ENCODE measurements at regions not wholly inside any gene's neighbourhood (a gene's known extent, or its start where the extent isn't known, plus 50 kb on each side); places are given as distances from the start of the nearest gene placed in this dataset.
"Not testable (repeated sequence)": the region's sequence is repeated elsewhere in the genome, so short reads cannot be mapped to it uniquely, and the experiment has no call there.

DNA sequence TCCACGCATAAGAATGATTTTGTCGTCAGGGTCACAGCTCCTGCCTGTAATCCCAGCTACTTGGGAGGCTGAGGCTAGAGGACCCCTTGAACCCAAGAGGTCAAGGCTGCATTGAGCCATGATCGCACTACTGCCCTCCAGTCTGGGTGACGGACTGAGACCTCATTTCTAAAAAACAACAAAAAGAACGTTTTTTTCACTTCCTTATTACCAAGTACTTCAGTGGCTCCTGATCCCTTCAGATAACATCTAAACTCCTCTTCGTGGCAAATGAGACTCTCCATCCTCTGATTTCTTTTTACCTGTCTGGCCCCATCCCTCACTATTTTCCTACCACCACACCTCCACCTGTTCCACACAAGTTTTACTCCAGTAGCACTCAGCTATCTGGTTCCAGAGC lies 105.4 kb upstream of the TLK1 start:
- DNase-seq (ENCODE audit: low read depth, low spot score): no peak
- in situ Hi-C loops (cut with HindIII; ENCODE audit: low pct_unique_long_range_greater_than_20kb, low sequenced_read_pairs): no loop called here

DNA sequence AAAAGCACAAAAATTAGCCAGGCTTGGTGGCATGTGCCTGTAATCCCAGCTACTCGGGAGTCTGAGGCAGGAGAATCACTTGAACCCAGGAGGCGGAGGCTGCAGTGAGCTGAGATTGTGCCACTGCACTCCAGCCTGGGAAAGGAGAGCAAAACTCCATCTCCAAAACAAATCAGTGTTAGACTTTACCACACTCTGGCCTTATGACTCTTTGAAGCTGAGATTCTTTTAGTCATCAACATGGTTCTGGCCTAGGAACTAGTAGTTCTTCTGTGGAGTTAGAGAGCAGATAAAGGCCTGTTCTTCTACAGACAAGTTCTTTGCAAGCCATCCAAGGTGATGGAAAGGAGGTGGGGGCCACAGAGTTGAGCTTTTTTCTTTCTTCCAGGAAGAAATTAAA lies 100.8 kb upstream of the TLK1 start:
- in situ Hi-C loops (cut with HindIII; ENCODE audit: low pct_unique_long_range_greater_than_20kb, low sequenced_read_pairs): not testable (repeated sequence)

DNA sequence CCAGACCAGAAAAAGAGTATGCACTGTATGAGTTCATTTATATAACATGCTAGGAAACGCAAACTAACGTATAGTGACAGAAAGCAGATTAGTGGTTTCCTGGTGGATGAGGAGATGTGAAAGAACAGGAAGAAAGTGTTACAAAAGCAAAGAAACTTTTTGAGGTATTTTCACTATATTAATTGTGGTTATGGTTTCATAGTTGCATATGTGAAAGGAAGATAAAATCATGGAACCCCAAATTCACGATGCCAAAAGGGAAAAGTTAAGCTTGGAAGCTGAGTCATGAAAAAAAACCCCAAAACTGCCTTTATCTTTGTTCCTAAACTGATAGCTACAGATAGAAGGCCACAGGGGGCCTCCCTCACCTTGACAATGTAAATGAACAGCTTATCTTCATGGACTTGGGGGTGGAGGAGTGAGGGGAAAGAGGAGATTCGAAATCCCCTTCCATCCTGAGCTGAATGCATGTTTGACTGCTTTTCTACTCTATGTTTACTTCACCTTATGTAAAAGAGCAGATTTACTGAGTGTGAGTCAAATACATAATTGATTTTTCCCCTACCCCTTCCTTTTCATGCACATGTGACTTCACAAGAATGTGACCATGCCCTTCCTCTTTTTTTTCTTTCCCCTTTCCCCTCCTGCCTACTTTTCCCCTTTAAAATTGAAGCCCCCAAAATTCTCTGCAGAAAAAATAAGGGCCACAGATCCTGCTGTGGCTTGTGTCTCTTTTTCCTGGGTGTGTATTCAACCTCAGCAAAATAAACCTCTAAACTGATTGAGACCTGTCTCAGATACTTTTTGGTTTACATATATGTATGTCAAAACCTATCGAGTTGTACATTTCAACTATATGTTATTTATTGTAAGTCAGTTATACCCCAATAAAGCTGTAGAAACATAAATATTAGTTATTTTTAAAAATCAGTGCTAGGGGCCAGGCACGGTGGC lies 100.1 kb upstream of the TLK1 start:
- in situ Hi-C loops (cut with HindIII; ENCODE audit: low pct_unique_long_range_greater_than_20kb, low sequenced_read_pairs): no loop called here

More for the DNA sequence above, 100.8 kb upstream of the TLK1 start:
- DNase-seq (ENCODE audit: low read depth, low spot score): not testable (repeated sequence)

DNA sequence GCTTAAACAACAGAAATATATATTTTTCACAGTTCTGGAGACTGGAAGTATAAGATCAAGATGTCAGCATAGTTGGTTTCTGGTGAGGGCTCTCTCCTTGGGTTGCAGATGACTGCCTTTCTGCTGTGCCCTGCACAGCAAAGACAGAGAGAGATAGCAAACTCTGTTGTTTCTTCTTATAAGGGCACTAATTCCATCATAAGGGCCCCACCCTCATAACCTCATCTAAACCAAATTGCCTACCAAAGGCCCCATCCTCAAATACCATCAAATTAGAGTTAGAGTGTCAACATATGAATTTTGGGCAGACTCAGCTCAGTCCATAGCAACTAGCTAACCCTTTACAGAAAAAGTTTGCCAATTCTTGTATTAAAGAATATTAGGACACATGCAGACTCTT lies 94.0 kb upstream of the TLK1 start:
- no peak for DNase-seq (ENCODE audit: low read depth, low spot score)

More for the DNA sequence above, 100.1 kb upstream of the TLK1 start:
- no peak for DNase-seq (ENCODE audit: low read depth, low spot score)

DNA sequence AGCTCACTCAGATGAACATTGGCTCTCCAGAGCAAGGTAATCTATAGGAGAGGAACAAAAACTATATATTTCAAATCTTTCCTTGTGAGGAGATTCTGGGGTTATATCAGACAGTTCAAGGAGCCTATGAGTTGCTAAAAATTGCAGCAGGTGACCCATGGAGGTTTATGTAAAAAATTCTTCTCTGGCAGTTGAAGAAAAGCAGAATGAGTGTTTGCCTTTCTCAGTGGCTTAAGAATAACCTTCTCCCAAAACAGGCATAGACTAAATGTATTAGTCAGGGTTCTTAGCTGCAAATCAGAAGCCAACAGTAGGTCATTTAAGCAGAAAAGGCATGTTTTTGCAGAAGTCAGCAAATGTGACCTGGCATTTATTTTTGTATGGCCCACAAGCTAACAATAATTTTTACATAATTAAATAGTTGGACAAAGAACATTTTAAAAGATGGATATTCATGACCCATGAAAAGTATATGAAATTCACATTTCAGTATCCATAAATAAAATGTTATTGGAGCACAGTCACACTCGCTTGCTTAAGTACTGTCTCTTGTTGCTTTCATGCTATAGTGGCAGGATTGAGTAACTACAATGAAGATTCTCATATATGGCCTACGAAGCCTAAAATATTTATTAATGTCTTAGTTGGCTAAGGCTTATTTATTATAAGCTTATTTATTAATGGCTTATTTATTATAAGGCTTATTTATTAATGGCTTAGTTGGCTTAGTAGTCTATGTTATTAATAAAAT lies 93.4 kb upstream of the TLK1 start:
- in situ Hi-C loops (cut with HindIII; ENCODE audit: low pct_unique_long_range_greater_than_20kb, low sequenced_read_pairs): no loop called here
- no peak for DNase-seq (ENCODE audit: low read depth, low spot score)

More for the DNA sequence above, 94.0 kb upstream of the TLK1 start:
- in situ Hi-C loops (cut with HindIII; ENCODE audit: low pct_unique_long_range_greater_than_20kb, low sequenced_read_pairs): no loop called here

DNA sequence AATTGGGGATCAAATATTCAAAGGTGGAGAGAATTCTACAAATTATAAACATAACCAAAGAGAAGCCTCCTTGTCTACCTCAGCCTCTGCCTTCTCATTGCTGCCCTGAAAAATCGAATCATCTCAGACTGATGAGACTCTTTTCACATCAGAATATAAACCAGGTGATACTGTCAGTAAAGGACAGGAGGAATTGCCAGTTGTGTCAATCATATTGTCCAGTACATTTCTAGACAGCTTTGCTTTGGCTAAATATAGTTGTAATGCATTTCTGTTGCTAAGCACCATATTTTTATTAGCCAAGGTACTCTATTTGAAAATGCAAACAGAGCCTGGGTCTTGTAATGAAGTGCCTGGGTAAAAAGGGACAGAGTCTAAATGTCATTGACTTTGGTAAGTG lies 92.6 kb upstream of the TLK1 start:
- in situ Hi-C loops (cut with HindIII; ENCODE audit: low pct_unique_long_range_greater_than_20kb, low sequenced_read_pairs): no loop called here
- DNase-seq (ENCODE audit: low read depth, low spot score): no peak

DNA sequence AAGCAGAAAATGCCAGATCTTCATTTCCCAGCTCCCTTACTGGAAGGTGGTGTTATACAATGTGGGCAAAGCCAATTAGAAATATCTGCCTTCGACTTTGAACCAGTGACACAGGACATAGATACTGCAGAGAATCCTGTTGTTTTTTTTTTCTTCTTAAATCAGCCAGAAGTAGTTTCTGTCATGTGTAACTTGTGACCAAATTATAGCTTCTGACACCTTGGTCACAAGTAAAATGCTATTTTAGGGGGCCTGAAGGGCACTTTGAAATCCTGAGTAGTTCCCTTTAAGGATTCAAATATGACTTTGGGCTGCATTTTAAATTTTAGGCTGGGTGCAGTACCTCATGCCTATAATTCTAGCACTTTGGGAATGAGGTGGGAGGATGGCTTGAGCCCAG lies 89.0 kb upstream of the TLK1 start:
- no peak for DNase-seq (ENCODE audit: low read depth, low spot score)
- in situ Hi-C loops (cut with HindIII; ENCODE audit: low pct_unique_long_range_greater_than_20kb, low sequenced_read_pairs): no loop called here

DNA sequence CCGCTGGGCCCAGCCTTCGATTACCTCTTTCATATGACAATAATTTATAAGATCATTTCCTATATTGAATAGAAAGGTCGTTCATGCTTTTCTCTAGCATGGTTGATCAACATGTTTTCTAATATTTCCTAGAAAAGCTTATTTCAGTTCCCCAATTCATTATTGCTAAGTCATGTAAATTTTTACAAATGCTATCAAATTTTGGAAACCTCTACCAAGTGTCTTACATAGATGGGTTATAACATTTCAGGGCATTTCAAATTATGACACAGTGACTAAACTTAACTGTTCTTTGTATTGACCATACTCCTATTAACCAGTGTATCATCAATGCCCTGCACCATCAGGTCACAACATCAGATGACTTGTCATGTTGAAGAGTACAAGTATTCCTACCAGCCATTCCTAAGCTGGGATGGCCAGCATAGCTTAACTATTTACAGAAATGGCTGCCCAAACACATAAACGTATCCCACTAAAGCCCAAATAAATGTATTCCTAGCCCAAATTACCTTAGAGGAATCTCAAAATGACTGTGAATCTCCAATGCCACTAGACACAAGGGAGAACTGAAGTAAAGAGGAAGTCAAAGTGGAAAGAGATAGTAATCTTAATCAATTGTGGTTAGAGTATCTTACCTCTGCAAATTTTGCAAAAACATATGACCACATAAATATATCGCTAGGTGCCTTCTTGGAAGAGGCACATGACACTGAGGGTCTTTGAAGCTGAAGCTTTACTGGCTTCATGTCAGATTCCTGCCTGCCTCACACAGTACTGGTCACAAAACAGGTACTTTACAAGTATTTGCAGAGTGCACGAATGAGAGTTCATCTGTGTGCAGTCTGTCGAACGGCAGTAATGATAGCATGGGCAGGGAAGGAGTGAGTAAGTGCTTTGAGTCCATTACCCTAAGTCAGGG lies 87.3 kb upstream of the TLK1 start:
- in situ Hi-C loops (cut with HindIII; ENCODE audit: low pct_unique_long_range_greater_than_20kb, low sequenced_read_pairs): no loop called here
- no peak for DNase-seq (ENCODE audit: low read depth, low spot score)

DNA sequence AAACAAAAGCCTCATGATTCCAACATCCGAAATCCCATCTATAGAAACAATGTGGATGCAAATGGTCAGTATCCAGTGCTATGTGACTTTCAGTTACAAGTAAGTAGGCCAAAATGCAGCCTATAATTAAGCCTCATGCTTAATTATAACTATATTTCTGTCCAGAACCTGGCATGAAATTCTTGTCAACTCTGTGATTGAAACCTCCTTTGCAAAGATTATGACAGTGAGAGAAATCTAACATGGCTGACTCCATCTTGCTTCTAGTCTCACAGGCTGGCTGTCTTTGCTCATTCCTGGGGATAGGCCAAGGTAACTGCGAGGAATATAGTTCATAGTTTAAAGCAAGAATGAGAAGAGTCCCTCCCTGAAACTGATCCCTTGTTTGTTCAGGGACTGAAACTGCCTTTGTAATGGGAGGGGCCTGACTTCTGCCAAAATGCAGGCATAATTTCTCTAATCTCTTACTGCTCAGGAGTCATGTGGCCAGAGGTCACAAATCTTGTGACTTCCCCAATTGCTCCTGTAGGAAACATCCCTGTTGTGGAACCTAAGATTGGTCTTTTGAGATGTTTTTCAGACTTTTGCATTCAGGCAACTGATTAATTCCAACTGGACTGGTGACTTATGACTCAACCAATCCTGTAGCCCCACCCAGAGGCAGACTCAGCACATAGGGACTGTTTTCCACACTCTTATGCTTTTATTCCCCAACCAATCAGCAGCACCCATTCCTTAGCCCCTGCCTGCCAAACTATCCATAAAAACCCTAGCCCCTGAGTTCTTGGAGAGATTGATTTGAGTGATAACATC lies 84.5 kb upstream of the TLK1 start:
- in situ Hi-C loops (cut with HindIII; ENCODE audit: low pct_unique_long_range_greater_than_20kb, low sequenced_read_pairs): no loop called here
- peak; percentile 28 for DNase-seq (ENCODE audit: low read depth, low spot score)

DNA sequence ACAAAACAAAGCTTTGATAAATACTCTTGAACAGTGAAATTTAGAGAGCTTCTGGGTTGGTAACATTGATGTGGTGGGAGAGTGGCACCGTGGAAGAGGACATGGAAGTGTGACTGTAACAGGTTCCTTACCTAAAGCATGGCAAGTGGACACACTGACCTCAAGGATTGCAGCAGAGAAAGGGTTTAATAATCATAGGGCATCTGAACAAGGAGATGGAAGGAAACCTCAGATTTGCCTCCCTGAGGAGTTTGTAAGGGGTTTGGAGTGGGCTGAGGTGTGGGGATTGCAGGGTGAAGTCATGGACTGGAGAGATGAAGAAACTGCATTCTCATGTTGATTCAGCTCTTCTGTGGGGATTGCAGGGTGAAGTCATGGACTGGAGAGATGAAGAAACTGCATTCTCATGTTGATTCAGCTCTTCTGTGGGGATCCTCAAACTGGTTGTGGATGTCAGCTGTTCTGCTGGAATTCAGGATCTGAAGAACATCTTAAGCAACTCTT lies 83.8 kb upstream of the TLK1 start:
- DNase-seq (ENCODE audit: low read depth, low spot score): no peak
- in situ Hi-C loops (cut with HindIII; ENCODE audit: low pct_unique_long_range_greater_than_20kb, low sequenced_read_pairs): no loop called here

DNA sequence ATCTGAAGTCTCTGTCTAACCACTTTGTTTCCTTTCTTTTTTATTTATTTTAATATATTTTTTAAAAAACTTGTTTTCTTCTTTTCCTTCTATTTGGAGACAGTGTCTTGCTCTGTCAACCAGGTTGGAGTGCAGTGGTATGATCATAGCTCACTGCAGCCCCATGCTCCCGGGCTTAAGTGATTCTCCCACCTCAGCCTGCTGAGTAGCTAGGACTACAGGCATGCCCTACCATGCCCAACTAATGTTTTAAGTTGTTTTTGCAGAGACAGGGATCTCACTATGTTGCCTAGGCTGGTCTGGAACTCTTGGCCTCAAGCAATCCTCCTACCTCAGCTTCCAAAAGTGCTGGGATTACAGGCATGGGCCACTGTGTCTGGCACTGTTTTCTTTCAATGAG lies 81.1 kb upstream of the TLK1 start:
- no peak for DNase-seq (ENCODE audit: low read depth, low spot score)
- in situ Hi-C loops (cut with HindIII; ENCODE audit: low pct_unique_long_range_greater_than_20kb, low sequenced_read_pairs): no loop called here

DNA sequence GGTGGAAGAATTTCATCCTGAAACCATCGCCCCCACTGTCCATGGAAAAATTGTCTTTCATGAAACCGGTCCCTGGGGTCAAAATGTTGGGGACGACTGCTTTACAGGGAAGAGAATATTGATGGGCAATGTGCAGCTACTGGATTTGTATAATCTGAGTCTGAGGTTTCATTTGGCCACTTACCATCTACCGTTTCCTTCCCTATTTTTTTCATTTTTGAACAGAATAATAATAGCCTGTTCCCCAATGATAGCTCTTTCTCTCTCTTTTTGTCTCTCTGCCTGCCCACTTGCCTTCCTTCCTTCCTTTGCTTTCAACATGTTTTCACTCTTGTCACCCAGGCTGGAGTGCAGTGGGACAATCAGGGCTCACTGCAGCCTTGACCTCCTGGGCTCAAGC lies 78.3 kb upstream of the TLK1 start:
- in situ Hi-C loops (cut with HindIII; ENCODE audit: low pct_unique_long_range_greater_than_20kb, low sequenced_read_pairs): no loop called here

DNA sequence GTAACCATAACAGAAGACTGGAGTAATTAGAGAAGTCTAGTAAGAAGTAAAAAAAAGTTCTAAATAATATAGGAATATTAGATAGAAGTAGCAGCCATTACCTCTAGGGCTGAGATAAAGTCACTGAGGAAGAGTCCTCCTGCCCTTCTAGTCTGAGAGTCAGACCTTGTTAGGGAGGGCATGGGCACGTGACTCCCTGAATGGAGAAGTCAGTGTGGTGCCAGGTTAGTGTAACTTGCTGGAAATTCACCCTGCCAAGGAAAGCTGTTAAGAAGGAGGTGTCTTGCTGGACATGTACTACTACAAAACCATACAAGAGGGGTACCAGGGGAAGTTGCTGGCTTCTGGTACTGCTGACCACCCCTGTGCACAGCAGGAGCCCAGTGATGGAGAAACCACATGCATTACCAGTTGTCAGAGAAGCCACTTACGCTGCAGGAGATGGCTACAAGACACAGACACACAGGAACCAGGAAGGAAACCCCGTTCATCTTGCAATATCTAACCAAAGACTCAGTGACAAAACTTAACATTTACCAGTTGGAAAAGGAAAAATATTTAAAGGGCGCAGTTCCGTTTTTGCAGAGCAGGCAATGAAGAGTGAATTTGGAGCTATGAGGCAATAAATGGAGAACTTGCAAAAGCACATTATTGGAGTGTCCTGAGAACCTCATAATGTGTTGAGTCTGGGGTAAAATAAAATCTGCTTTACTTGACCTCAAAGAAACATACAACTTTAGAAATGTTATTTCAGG lies 77.2 kb upstream of the TLK1 start:
- in situ Hi-C loops (cut with HindIII; ENCODE audit: low pct_unique_long_range_greater_than_20kb, low sequenced_read_pairs): no loop called here
- no peak for DNase-seq (ENCODE audit: low read depth, low spot score)

More for the DNA sequence above, 78.3 kb upstream of the TLK1 start:
- no peak for DNase-seq (ENCODE audit: low read depth, low spot score)

DNA sequence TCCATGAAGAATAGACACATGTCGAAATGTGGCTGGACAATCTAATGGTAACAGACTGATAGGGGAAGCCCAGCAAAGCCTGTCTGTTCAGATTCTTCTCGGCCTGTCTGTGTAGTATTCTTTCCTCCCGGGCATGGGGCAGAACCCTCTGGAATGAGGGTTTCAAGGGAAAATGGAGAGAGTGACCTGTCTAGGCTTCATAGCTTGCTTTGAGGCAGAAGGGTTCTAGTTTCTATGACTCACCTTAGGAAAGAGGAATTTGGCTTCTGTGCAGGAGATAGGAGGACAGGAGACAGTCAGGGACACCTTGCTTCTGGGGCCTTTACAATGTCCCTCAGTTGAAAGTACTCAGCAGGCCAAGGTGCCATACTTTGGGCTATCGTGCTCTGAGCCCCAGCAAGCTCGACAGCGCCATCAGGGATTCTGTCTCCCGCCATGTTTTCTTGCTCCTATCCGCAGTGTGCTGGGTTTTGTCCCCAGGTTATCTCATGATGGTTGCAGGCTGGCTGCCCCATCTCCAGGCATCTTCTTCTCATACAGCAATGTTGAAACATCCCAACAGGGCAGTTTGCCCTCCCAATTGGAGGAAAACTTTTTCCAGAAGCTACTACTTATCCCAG lies 74.7 kb upstream of the TLK1 start:
- in situ Hi-C loops (cut with HindIII; ENCODE audit: low pct_unique_long_range_greater_than_20kb, low sequenced_read_pairs): no loop called here
- no peak for DNase-seq (ENCODE audit: low read depth, low spot score)

DNA sequence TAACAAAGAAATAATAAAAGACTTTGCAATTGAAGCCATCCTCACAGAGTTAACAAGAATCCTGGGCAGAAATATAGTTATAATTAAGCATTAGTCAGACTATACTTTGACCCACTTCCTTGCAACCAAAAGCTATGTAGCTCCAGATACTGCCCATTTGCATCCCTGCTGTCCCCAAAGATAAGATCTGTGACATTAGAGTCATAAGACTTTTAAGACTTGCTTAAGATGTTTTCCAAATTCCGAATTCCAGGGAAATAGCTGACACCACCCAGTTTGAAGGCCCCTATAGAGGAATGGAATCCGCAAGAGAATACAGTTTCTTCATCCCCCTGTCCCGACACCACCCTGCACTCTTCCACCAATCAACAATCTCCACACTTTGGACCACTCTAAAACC lies 69.5 kb upstream of the TLK1 start:
- in situ Hi-C loops (cut with HindIII; ENCODE audit: low pct_unique_long_range_greater_than_20kb, low sequenced_read_pairs): no loop called here
- DNase-seq (ENCODE audit: low read depth, low spot score): no peak

DNA sequence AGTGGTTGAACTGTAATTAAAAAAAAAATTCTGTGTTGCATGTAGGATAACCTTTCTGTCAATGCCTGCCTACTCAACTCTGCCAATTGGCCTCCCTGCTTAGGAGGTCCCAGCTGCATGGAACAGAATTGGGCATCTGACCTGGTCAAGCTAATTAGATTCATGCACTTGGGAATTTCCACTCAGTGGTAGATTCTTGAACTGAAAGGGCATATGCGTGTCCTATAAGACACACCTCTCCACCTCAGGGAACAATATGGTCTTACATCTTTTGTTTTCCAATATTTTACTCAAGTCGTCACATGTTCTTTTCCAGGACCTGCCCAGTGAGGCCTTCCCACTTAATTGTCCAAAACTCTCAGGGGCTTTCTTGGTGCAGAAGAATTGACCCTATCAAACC lies 68.1 kb upstream of the TLK1 start:
- DNase-seq (ENCODE audit: low read depth, low spot score): no peak
- in situ Hi-C loops (cut with HindIII; ENCODE audit: low pct_unique_long_range_greater_than_20kb, low sequenced_read_pairs): no loop called here

Measured in SK-MEL-5 (cell line).